Esophagus (tissue), 2 donors: ENCODE measurements at regions not wholly inside any gene's neighbourhood (a gene's known extent, or its start where the extent isn't known, plus 50 kb on each side); places are given as distances from the start of the nearest gene placed in this dataset.
"Not testable (repeated sequence)": the region's sequence is repeated elsewhere in the genome, so short reads cannot be mapped to it uniquely, and the experiment has no call there.

ENCODE experiments used
- H3K27ac ChIP-seq, 2 donors: one replicate each; pipeline ENCODE4 v1.5.1; 2013; ENCODE audit warnings: low read depth in 2 of 2, mild to moderate bottlenecking in 2 of 2, inconsistent platforms in 1 of 2, low read length in 1 of 2, moderate library complexity in 1 of 2
- H3K27me3 ChIP-seq, 2 donors: one replicate each; pipeline ENCODE4 v1.6.1; 2013; ENCODE audit warnings: low read length in 2 of 2, control low read depth in 1 of 2, mild to moderate bottlenecking in 1 of 2; ENCODE audit not compliant: insufficient read depth in 2 of 2, control insufficient read depth in 1 of 2
- H3K36me3 ChIP-seq, 2 donors: one replicate each; pipeline ENCODE4 v1.6.1; 2013; ENCODE audit warnings: low read length in 1 of 2; ENCODE audit not compliant: control insufficient read depth in 2 of 2, insufficient read depth in 2 of 2
- H3K4me1 ChIP-seq, 2 donors: one replicate each; pipeline ENCODE4 v1.6.1; 2013; ENCODE audit warnings: low read length in 1 of 2; ENCODE audit not compliant: control insufficient read depth in 2 of 2, insufficient read depth in 2 of 2
- H3K4me3 ChIP-seq, 2 donors: one replicate each; pipeline ENCODE4 v1.5.1; 2013; ENCODE audit warnings: low read length in 2 of 2, mild to moderate bottlenecking in 2 of 2, low read depth in 1 of 2, moderate library complexity in 1 of 2
- H3K9me3 ChIP-seq, 2 donors: one replicate each; pipeline ENCODE4 v1.6.1; 2013; ENCODE audit warnings: mild to moderate bottlenecking in 2 of 2, low read depth in 1 of 2, low read length in 1 of 2, moderate library complexity in 1 of 2; ENCODE audit not compliant: control insufficient read depth in 2 of 2, insufficient read depth in 1 of 2
- WGBS, 2 donors: extraction: QIAGEN DNeasy Blood & Tissue Kit; methylation state at CpG; one replicate each; pipeline ENCODE4 v1.1.7; 2013; 5-methylcytosine and 5-hydroxymethylcytosine counted together
- donor health status: healthy with polysubstance abuse.
- donor health status: Bipolar disorder and iron deficiency.

DNA sequence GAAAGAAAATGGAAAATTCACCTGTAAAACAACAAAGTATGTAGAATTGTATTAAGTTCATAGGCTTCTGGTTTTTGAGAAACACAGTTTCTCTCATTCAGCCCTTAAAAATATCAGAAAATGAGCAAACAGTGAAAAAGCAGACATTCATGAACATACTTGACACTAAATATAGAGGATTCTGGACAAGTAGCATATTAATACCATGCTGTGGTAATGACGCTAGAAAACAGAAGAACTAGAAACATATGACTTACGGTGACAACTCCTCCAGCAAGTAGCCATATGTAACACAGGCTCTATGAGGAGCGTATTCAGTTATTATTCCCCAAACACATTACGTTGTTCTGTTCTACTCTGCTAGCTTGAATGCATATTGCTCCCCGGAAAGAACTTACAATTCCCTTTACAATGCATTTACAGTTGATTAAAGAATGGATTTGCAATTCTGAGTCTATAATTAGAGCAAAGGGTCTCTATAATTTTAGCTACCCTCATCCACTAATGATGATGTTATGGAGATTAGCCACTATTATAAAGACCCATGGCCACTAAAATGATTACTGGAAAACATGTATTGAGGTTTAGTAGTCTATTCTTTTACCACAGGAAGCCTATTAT lies 672.1 kb downstream of the EFNB2 start:
- Histone ChIP-seq H3K9me3 (no peaks in the 10 kb centered on the region), H3K36me3 (no peaks in the 10 kb centered on the region), H3K4me3 (no peak overlapping the region), H3K4me1 (no peaks in the 10 kb centered on the region), H3K27ac (no peak overlapping the region), H3K27me3 (no peaks in the 10 kb centered on the region)
- whole genome bisulfite sequencing, 2 donors, result 92 to 96% methylated on average over 5 of the region's 5 CpGs

DNA sequence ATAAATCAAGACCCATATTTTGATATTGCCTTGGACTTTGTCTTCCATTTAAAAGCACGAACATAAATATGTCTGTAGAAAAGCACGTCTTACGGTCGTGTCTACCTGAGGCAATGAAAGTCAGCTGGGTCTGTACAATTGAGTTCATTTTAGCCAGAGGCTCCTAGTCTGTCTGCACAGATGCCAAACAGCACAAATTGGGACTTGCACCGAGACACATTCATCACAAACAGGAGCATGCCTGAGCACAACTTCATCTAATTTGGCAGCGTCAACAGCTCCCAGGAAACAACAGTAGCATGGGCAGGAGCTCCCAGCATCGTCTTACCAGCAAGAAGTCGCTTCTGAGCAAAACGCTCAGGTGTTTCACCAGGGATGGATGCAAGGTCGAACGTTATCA lies 687.0 kb downstream of the EFNB2 start:
- Histone ChIP-seq H3K36me3 (no peaks in the 10 kb centered on the region), H3K27me3 (no peaks in the 10 kb centered on the region), H3K9me3 (no peaks in the 10 kb centered on the region), H3K4me1 (no peaks in the 10 kb centered on the region), H3K27ac (no peak overlapping the region), H3K4me3 (no peak overlapping the region)
- 52 to 63% methylated on average over 11 of the region's 11 CpGs for WGBS, 2 donors

DNA sequence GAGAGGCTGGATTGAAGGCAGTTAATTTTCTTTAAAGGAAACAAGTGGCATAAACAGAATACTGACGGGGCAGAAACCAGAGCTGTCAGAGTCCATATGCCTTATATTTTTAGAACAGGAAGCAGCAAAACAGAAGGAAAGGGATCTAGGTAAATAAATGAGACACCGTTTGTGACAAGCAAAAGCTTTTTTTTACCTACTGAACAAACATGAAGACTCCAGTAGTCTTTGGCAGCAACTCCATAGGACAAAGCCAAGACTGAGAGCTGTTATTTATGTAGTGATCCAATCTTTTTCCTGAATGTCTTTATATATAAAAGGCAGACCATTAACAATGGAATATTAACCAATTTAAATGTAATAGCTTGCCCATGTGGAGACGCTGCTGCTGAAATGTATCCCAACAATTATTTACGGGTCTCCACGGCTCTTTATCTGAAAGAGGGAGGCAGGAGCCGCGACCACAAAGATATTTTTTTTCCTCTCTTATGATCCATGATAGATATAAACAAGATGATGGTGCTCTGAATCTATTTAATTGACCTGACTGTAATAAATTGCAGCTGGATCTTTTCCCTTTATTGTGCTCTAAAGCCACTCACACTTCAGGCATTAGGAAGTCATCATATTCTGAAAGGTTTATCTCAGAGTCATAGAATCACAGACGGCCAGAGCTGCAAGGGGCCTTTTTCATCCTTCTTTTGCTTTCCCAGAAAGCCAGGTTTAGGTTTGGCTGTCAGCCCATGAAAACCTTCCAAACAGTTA lies 687.8 kb downstream of the EFNB2 start:
- Histone ChIP-seq H3K4me3 (no peak overlapping the region), H3K27me3 (no peaks in the 10 kb centered on the region), H3K27ac (no peak overlapping the region), H3K36me3 (no peaks in the 10 kb centered on the region), H3K4me1 (no peaks in the 10 kb centered on the region), H3K9me3 (no peaks in the 10 kb centered on the region)
- 21 to 23% methylated on average over 8 of the region's 8 CpGs for WGBS, 2 donors

DNA sequence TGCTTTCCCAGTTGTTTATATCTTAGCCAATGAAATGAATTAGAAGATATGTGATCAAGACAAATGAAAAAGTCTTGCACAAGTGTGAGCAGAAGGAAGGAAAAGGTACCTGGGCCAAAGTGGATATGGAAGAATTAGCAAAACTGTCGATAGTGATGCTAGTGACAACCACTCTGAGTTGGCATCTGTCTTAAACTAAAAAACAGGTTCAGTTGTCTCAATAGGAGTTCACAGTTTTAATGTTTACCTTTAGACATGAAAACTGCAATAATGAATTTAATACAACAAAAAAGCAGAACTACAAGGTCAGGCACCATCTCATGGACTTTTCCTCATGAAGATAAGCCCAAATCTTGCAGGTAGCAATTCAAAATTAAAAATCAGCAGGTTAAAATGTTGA lies 688.5 kb downstream of the EFNB2 start:
- Histone ChIP-seq H3K4me1 (no peaks in the 10 kb centered on the region), H3K4me3 (no peak overlapping the region), H3K27me3 (no peaks in the 10 kb centered on the region), H3K9me3 (no peaks in the 10 kb centered on the region), H3K36me3 (no peaks in the 10 kb centered on the region), H3K27ac (no peak overlapping the region)
- WGBS, 2 donors, result 66 to 69% methylated on average over 1 of the region's 1 CpG

DNA sequence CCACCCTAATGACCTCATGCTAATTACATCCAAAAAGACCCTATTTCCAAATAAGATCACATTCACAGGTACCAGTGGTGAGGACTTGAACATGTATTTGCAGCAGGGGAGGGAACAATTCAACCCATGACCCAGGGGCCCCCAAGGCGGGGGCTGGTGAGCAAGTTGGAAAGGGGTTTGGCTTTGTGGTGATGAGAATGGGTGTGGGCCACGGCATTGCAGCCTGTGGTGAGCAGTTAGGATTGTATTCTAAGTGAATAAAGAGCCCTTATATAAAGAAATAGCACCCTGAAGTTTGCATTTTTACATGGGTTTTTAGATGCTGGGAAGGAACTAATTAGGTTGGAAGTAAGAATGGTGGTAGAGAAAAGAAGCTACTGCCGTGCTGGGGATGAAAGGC lies 694.2 kb downstream of the EFNB2 start:
- WGBS, 2 donors, result 86 to 87% methylated on average over 3 of the region's 3 CpGs
- Histone ChIP-seq H3K9me3 (no peaks in the 10 kb centered on the region), H3K4me1 (no peaks in the 10 kb centered on the region), H3K36me3 (no peaks in the 10 kb centered on the region), H3K4me3 (no peak overlapping the region), H3K27ac (no peak overlapping the region), H3K27me3 (no peaks in the 10 kb centered on the region)

DNA sequence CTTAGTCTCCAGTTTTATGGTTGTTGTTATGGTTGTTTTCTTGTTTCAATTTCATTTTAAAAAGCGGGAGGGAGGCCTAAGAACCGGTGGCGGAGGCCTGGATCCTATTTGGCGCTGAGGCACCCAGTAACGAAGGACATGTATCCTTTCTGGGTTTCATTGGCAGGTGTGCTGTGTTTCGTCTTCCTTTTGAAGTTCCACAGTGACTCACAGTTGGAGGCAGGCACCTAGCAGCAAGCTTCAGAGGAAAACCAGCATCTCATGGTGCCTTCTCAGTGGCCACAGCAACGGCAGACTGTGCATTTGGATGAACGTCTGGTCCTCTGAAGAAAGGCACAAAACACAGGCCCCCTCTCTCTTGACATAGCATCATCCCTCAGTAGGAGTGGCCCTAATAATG lies 697.2 kb downstream of the EFNB2 start:
- WGBS, 2 donors, result 91 to 92% methylated on average over 8 of the region's 8 CpGs
- H3K27me3 ChIP-seq, result no peaks in the 10 kb centered on the region

DNA sequence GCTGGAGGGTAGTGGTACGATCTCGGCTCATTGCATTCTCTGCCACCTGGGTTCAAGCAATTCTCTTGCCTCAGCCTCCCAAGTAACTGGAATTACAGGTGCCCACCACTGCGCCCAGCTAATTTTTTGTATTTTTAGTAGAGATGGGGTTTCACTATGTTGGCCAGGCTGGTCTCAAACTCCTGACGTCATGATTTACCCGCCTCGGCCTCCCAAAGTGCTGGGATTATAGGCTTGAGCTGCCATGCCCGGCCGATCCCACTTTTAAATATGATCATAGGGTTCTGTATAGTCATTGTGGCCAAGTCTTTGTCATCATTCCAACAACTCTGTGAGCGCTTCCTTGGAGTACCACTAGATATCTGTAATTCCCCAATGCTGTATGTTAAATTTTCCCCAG lies 698.2 kb downstream of the EFNB2 start:
- not testable (repeated sequence) for H3K27me3 ChIP-seq, H3K27ac ChIP-seq, H3K4me1 ChIP-seq, H3K9me3 ChIP-seq, H3K4me3 ChIP-seq, H3K36me3 ChIP-seq
- 95 to 98% methylated on average over 9 of the region's 9 CpGs for WGBS, 2 donors

More for the DNA sequence above, 697.2 kb downstream of the EFNB2 start:
- Histone ChIP-seq H3K4me3 (no peak overlapping the region), H3K4me1 (no peaks in the 10 kb centered on the region), H3K27ac (no peak overlapping the region), H3K36me3 (no peaks in the 10 kb centered on the region), H3K9me3 (peaks cover 0 to 2% of the 10 kb centered on the region in 2 donors)

DNA sequence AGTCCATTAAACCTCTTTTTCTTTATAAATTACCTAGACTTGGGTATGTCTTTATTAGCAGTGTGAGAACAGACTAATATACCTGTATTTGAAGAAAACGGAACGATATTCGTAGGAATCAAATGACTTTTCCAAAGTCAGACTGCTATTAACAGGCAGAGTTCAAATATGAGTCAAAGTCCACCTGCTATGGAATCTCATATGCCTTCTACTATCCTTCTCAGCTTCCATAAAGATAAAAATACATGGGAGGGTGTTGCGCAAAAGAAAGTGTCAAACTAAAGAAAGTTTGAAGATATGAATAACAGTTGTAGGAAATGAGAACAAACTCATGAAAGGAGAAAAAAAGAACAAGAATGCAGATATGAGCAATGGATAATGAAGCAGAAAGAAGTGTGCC lies 704.6 kb downstream of the EFNB2 start:
- H3K27ac ChIP-seq, result no peak overlapping the region
- H3K36me3 ChIP-seq, result no peaks in the 10 kb centered on the region
- no peak overlapping the region for H3K4me3 ChIP-seq
- no peaks in the 10 kb centered on the region for H3K27me3 ChIP-seq
- H3K9me3 ChIP-seq, result peaks cover 0 to 2% of the 10 kb centered on the region in 2 donors
- H3K4me1 ChIP-seq, result no peaks in the 10 kb centered on the region
- 48 to 49% methylated on average over 4 of the region's 4 CpGs for WGBS, 2 donors

DNA sequence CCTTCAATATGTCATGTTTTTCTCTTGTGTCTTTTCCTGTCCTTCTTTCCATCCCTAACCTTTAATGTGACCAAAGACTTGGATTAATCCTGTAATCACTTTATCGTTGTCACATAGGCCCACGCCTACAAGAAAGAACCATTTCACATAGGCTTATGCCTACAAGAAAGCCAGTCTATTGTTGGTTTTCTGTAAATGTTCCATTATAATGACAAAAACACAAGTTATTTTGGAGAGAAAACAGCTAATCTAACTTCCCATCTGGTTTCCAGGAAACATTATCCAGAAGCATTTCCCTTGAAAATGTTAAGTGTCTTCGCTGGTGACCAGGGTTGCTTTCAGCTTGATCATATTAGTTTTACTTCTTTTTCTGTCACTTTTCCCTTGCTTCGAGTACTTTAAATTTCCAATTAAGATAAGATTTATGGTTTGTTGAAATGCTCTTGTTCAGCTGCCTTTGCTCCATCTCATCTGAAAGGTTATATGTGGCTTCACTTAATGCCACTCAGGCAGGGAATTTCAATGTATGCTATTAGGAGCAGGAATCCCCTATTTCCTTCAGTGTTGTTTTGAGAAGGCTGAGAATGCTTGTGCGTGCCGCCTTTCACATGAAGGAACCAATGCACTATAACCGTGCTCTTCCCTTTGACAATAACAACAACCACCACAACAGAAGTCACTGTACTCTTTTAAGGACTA lies 708.2 kb downstream of the EFNB2 start:
- H3K9me3 ChIP-seq, result no peaks in the 10 kb centered on the region
- H3K36me3 ChIP-seq, result no peaks in the 10 kb centered on the region
- H3K4me3 ChIP-seq, result no peak overlapping the region
- H3K27me3 ChIP-seq, result no peaks in the 10 kb centered on the region
- H3K27ac ChIP-seq, result no peak overlapping the region
- WGBS, 2 donors, result 80 to 83% methylated on average over 7 of the region's 7 CpGs
- H3K4me1 ChIP-seq, result no peaks in the 10 kb centered on the region
